Large intestine (tissue), 3 donors: ENCODE measurements at regions not wholly inside any gene's neighbourhood (a gene's known extent, or its start where the extent isn't known, plus 50 kb on each side); places are given as distances from the start of the nearest gene placed in this dataset.
"Not testable (repeated sequence)": the region's sequence is repeated elsewhere in the genome, so short reads cannot be mapped to it uniquely, and the experiment has no call there.

Experiments
- DNase-seq, 2 donors: peaks; one replicate each; pipeline versions ENCODE4 v3.0.0 to v3.0.0-alpha.2; 2013
- H3K27ac ChIP-seq: one replicate; pipeline ENCODE4 v1.5.1; 2013; ENCODE audit warnings: low read length
- H3K27me3 ChIP-seq: 2 replicates; pipeline ENCODE4 v1.6.1; 2013; ENCODE audit warnings: low read length; ENCODE audit not compliant: control insufficient read depth, insufficient read depth
- H3K36me3 ChIP-seq: 2 replicates; pipeline ENCODE4 v1.6.1; 2013; ENCODE audit warnings: low read length; ENCODE audit not compliant: control insufficient read depth, insufficient read depth
- H3K4me1 ChIP-seq: one replicate; pipeline ENCODE4 v1.6.1; 2013; ENCODE audit warnings: low read length; ENCODE audit not compliant: control insufficient read depth, insufficient read depth
- H3K4me3 ChIP-seq: one replicate; pipeline ENCODE4 v1.5.1; 2013; ENCODE audit warnings: low read length
- H3K9me3 ChIP-seq: one replicate; pipeline ENCODE4 v1.6.1; 2013; ENCODE audit warnings: mild to moderate bottlenecking, low read depth, low read length, moderate library complexity; ENCODE audit not compliant: control insufficient read depth
- WGBS: methylation state at CpG from one replicate; pipeline ENCODE4 v1.1.5; 2013; ENCODE audit warnings: low lambda C conversion rate; ENCODE audit not compliant: insufficient coverage; 5-methylcytosine and 5-hydroxymethylcytosine counted together

- no peaks in the 10 kb centered on the region for H3K27me3 ChIP-seq
- H3K36me3 ChIP-seq = no peaks in the 10 kb centered on the region
- WGBS = no CpG with 5 or more reads among the region's 3 CpGs
- H3K27ac ChIP-seq = no peak overlapping the region
- H3K4me1 ChIP-seq = no peaks in the 10 kb centered on the region
- H3K9me3 ChIP-seq = no peaks in the 10 kb centered on the region
- DNase-seq = no peak
- H3K4me3 ChIP-seq = no peak overlapping the region
Observed at GRCh38 chr4:175309041-175309440, 390.9 kb downstream of the ADAM29 start.

DNA sequence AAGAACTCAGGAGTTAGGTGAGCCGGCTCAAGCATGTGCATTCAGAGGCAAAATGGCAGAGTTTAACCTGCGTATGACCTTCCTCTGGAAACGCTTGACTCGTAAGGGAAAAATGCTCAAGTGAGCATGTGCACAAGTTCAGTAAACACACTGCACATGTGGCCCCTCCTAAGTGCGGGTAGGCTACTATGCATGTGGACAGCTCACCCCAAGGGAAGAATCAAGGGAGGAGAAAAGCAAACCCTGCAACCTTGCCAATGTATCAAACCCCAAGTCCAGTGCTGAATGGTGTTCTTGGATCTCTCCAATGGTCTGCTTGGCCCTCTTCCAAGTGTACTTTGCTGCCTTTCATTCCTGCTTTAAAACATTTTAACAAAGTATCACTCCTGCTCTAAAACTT lies 407.1 kb downstream of the ADAM29 start:
- no CpG with 5 or more reads among the region's 5 CpGs for WGBS
- DNase-seq = no peak
- Histone ChIP-seq H3K27ac (no peak overlapping the region), H3K4me1 (no peaks in the 10 kb centered on the region), H3K4me3 (no peak overlapping the region), H3K36me3 (no peaks in the 10 kb centered on the region), H3K27me3 (no peaks in the 10 kb centered on the region), H3K9me3 (no peaks in the 10 kb centered on the region)

- Histone ChIP-seq H3K4me1 (no peaks in the 10 kb centered on the region), H3K36me3 (no peaks in the 10 kb centered on the region), H3K27ac (no peak overlapping the region), H3K4me3 (no peak overlapping the region), H3K27me3 (no peaks in the 10 kb centered on the region), H3K9me3 (no peaks in the 10 kb centered on the region)
- no peak for DNase-seq
- 60% methylated on average over 1 of the region's 3 CpGs for WGBS
Observed at GRCh38 chr4:175326796-175327195, 408.6 kb downstream of the ADAM29 start.

DNA sequence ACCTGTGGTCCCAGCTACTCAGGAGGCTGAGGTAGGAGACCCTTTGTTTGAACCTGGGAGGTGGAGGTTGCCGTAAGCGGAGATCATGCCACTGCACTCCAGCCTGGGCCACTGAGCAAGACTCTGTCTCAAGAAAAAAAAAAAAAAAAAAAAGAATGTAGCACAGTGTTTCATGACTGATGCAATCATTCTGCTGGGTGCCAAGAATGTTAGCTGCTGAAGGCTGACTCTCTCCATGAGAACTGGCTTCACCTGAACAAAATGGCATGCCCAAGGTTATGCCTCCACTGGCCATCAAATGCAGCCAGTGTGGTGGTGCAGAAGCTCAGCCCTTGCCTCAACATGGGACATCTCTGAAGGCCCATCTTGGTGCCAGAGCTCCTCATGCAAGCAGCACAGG lies 412.1 kb downstream of the ADAM29 start:
- no peak overlapping the region for H3K4me3 ChIP-seq
- H3K27ac ChIP-seq = no peak overlapping the region
- no peaks in the 10 kb centered on the region for H3K9me3 ChIP-seq
- H3K4me1 ChIP-seq = no peaks in the 10 kb centered on the region
- no peak for DNase-seq
- no CpG with 5 or more reads among the region's 2 CpGs for WGBS
- no peaks in the 10 kb centered on the region for H3K27me3 ChIP-seq
- H3K36me3 ChIP-seq = no peaks in the 10 kb centered on the region

- DNase-seq = no peak
- Histone ChIP-seq H3K4me3 (no peak overlapping the region), H3K27me3 (no peaks in the 10 kb centered on the region), H3K4me1 (no peaks in the 10 kb centered on the region), H3K36me3 (no peaks in the 10 kb centered on the region), H3K27ac (no peak overlapping the region), H3K9me3 (no peaks in the 10 kb centered on the region)
- 100% methylated on average over 1 of the region's 2 CpGs for WGBS
Observed at GRCh38 chr4:175330652-175331051, 412.5 kb downstream of the ADAM29 start.

- Histone ChIP-seq H3K4me1 (no peaks in the 10 kb centered on the region), H3K4me3 (no peak overlapping the region), H3K27ac (no peak overlapping the region), H3K27me3 (no peaks in the 10 kb centered on the region), H3K9me3 (no peaks in the 10 kb centered on the region), H3K36me3 (no peaks in the 10 kb centered on the region)
- DNase-seq = no peak
Observed at GRCh38 chr4:175335331-175335730, 417.2 kb downstream of the ADAM29 start.

DNA sequence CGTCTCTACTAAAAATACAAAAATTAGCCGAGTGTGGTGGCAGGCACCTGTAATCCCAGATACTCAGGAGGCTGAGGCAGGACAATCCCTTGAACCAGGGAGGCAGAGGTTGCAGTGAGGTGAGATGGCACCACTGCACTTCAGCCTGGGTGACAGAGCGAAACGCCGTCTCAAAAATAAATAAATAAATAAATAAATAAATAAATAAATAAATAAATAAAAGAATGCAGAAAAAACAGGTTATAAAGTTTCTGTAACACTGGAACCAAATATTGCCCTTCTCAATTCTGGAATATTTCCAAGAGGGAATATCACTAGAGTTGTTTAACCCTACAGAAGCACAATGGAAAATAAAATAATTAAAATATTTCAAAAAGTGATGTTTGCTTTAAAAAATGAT lies 418.4 kb downstream of the ADAM29 start:
- H3K9me3 ChIP-seq = not testable (repeated sequence)
- 100% methylated on average over 3 of the region's 5 CpGs for WGBS

DNA sequence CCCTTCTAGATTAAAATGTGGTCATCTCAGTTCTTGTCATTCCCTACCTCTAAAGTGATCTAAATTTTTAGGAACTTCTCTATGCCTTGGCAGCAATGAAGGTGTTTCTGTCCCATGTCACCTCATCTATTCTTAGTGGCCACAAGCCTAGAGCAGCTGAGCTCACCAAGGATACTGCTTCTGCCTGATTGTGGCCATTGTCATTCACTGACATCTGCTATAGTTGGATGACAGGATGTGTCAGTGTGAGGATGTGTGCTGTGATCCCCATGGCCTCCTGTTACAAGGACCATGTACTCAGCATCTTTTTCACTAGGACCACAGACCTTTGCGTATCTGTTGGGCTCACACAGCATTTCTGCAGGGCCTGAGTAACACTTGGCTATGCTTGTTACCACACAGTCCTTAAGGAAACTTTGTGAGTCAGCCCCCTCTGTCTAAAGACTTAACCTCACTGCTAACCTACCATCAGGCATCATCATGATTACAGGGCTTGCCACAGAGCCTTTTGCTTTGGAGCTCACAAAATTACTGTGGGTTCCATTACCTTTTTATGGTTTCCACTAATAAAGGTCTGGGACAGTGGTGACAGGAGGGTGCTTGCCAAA lies 421.0 kb downstream of the ADAM29 start:
- WGBS = no CpG with 5 or more reads among the region's 1 CpG
- no peak overlapping the region for H3K27ac ChIP-seq

More for the DNA sequence above, 418.4 kb downstream of the ADAM29 start:
- not testable (repeated sequence) for H3K4me3 ChIP-seq, H3K27ac ChIP-seq, DNase-seq, H3K4me1 ChIP-seq, H3K36me3 ChIP-seq, H3K27me3 ChIP-seq

DNA sequence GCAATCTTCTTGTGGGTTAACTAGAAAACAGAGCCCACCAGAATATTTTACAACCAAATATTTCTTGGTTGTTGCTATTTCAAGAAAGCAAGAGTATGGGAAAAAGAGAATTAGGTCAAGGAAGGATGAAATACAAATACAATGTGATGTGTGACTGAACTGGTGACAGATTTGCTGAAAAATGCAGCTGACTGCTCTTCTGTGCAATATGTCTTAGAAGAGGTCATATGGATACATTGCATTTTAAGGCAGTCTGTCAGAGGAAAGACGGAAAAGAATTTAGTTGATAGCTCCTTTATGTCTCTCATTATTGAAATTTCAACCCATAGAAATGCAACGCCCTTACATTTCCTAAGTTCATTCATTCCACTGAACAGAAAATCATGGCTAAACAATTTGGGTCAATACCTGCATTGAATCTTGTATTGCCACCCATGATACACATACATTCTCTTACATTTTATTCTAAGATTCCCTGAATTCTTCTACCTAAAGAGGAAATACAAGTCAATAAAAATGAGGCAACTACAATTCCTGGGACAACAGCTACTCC lies 423.1 kb downstream of the ADAM29 start:
- Histone ChIP-seq H3K36me3 (no peaks in the 10 kb centered on the region), H3K4me1 (no peaks in the 10 kb centered on the region), H3K27ac (no peak overlapping the region), H3K4me3 (no peak overlapping the region), H3K9me3 (no peaks in the 10 kb centered on the region), H3K27me3 (no peaks in the 10 kb centered on the region)
- no peak for DNase-seq
- 100% methylated on average over 1 of the region's 2 CpGs for WGBS

More for the DNA sequence above, 421.0 kb downstream of the ADAM29 start:
- H3K4me1 ChIP-seq = no peaks in the 10 kb centered on the region
- no peaks in the 10 kb centered on the region for H3K27me3 ChIP-seq
- no peak overlapping the region for H3K4me3 ChIP-seq
- H3K36me3 ChIP-seq = no peaks in the 10 kb centered on the region
- no peak for DNase-seq
- H3K9me3 ChIP-seq = no peaks in the 10 kb centered on the region

DNA sequence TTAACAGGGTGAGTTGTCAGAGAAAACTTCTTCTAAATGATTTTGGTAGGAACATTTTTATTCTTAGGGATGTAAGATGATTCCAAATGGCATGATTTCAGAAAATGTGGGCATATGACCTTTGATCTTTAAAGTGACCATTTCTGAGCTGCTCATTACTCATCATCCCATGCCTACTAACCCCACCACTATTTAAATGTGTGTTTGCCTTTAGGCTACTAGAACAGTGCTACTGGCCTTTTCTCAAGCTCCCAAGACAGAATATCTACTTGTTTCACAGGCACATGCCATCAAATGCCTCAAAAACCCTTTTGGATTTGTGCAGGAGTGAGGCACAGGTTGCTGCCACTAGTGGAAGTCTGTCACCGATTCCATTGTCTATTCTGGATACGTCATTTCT lies 428.2 kb downstream of the ADAM29 start:
- no peaks in the 10 kb centered on the region for H3K4me1 ChIP-seq
- H3K9me3 ChIP-seq = no peaks in the 10 kb centered on the region
- no peaks in the 10 kb centered on the region for H3K36me3 ChIP-seq
- no peak for DNase-seq
- no peak overlapping the region for H3K27ac ChIP-seq
- no peak overlapping the region for H3K4me3 ChIP-seq
- no CpG with 5 or more reads among the region's 2 CpGs for WGBS
- H3K27me3 ChIP-seq = no peaks in the 10 kb centered on the region

GRCh38 chr4:175350246-175350645 lies 432.1 kb downstream of the ADAM29 start:
- Histone ChIP-seq H3K4me3 (no peak overlapping the region), H3K36me3 (no peaks in the 10 kb centered on the region), H3K27me3 (no peaks in the 10 kb centered on the region), H3K4me1 (no peaks in the 10 kb centered on the region), H3K27ac (no peak overlapping the region), H3K9me3 (no peaks in the 10 kb centered on the region)
- no peak for DNase-seq
- WGBS = 83% methylated on average over 2 of the region's 3 CpGs
